CD4-positive, alpha-beta T cell treated with Interleukin-12 subunit alpha and Interleukin-12 subunit beta, for 1 hour (primary cell): ENCODE measurements at regions not wholly inside any gene's neighbourhood (a gene's known extent, or its start where the extent isn't known, plus 50 kb on each side); places are given as distances from the start of the nearest gene placed in this dataset.

Experiments
- DNase-seq: peaks from one replicate; pipeline ENCODE4 v3.0.0-alpha.2; 2020

- DNase-seq = peak; percentile 22
These were observed 365.7 kb upstream of the CADM1 start for GRCh38 chr11:115869780-115870431.

DNA sequence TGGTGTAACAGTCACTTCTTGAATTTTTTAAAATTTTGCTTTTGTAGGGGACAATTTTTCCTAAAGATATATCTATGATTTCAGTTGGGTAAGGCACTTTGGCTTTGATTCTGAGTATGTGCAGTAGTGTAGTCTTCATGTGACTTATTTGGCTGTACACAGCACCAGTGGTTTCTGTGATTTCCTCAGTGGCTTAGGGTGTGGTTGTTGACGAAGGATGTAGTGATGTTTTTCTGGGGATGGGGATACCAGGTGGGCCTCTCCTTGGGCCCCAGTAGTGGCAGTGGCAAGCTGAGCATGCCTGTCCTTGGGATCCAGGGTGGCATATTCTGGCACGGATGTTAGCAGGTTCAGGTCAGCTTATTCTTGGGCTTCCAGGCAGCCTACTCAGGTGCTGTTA, 364.9 kb upstream of the CADM1 start:
- DNase-seq = no peak

DNA sequence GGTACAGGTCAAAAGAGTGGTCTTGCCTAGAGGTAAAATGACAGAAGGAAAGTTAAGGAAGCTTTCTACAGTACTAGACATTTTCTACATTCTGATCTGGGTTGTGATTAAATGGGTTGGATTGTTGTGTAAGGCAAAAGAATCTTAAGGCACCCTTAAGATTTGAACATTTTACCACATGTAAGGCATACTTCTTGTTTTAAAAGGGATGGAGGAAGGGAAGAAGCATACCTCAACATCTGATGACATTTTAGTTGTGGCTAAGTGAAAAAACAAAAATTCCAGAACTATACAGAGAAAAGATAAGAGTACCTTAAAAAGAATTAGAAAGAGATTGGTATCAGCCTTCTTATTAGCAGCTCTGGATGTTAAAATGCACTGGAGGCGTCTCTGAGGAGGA, 356.0 kb upstream of the CADM1 start:
- DNase-seq = no peak

DNA sequence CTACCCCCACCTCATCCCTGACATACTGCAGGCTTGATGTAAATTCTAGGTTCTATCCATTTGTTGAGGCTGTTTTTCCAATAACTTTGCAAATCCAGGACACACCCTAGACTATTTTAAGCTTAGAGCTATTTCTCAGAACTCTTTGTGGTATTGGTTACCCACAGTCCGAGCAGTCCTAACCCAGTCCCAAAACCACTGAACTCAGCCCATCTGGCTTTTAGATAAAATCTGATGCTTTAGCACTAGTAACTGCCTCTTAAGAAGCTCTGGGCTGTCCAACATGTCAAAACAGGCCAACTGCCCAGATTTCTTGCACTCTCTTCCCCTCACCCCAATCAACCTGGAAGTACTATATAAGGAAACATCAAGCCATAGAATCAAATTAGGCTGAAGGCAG, 344.4 kb upstream of the CADM1 start:
- DNase-seq = no peak

DNA sequence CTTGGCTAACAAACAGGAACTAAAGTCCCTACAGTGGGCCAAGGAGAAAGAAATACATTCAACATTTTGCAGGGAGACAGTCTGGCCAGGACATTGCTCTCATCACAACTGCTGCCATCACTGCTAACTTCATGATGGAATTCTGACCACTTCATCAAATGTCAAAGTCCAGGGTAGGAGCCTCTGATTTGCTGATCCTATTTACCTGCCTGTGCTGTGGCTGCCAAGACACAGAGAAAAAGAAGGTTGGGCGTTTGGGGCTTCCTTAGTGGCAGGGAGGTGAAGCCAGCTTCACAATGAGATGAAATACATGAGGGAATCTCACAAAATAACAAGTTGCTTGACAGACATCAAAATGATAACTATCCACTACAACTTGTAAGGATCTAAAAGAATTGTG, 343.9 kb upstream of the CADM1 start:
- DNase-seq = no peak

DNA sequence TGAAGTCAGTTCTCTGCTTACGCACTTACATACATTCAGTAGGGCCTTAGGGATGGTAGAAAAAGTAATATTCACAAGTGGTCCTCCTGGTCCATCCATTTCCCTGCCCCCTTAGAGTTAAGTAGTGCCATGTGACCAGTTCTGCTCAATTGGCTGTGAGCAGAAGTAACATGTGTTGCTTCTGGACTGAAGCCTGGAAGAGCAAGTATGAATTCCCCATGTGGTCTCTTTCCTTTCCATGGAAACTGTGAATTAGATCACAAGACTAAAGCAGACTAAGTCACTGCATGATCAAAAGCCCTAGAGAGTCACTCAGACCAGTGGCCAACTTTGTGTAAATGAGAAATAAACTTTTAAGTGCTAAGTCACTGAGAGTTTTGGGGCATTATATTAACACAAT, 341.7 kb upstream of the CADM1 start:
- no peak for DNase-seq

DNA sequence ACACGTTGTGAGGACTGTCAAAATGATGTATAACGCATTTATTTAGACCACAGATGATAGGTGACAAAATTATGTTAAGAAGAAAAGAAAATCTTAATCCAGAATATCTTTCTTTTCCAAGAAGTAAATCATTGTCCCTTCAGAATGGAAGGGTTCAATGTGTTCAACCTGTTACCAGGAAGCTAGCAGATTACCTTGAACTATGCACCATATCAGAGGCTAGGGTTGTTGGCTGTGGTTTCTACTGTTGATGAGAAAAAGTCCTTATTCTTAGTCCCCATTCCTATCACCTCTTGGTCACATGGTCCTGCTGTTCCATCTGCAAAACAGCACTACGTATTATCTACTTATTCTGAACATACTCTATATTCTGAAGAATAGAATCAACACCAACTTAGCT, 339.5 kb upstream of the CADM1 start:
- no peak for DNase-seq

GRCh38 chr11:115843111-115843510, 338.9 kb upstream of the CADM1 start:
- DNase-seq = no peak

- no peak for DNase-seq
These were observed 315.8 kb upstream of the CADM1 start for GRCh38 chr11:115820026-115820425.

DNA sequence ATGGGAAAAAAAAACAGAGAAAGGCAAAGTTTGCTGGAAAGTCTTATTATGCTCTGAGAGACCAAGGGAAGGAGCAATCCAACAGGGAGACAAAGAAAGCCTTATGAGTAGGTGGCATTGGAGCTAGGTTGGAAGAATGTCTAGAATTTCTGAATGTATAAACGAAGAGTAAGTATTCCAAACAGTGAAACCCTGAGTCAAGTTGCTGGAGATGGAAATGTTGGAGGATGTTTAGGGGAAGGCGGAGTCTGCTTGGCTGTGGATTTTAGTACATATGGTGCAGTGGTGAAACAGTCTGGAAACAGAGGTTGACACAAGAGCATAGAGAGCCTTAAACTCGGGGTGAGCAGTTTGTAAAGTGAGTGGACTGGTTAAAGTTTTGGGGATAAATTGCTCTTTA, 314.8 kb upstream of the CADM1 start:
- DNase-seq = no peak

- no peak for DNase-seq
These were observed 313.7 kb upstream of the CADM1 start for GRCh38 chr11:115817844-115818468.

DNA sequence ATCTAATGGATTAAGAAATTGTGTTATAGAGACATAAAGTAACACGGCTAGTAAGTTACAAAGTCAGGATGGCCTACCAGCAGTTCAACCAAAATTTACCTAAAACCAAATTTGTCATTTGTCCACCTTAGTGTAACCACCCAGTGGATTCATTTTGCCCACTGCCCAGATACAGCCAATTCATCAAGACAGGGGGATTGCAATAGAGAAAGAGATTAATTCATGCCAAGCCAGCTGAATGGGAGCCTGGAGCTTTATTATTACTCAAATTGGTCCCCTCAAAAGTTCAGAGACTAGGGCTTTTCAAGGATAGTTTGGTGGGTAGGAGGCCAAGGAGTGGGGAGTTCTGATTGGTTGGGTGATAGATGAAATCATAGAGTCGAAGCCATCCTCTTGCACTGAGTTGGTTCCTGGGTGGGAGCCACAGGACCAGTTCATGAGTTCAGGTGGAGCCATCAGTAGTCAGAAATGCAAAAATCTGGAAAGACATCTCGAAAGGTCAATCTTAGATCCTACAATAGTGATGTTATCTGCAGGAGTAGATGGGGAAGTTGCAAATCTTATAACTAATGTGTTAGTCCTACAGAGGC, 304.2 kb upstream of the CADM1 start:
- no peak for DNase-seq

DNA sequence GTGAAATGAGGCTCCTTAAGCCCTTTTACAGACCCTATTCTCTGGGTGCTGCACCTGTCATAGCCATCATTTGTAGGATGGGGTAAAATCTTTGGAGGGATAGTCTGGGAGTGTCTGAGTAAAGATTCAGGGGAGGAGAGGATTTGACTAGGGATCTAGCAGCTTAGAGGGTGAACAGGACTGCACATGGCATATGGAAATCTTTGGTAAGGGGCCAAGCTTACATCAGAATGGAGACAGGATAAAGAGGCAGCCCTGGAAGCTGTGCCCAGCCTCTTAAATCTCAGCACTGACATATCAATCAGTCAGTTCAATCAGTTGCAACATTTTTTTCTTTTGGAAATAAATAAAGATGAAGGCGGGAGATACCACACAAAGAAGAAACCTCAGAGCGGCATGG, 301.8 kb upstream of the CADM1 start:
- no peak for DNase-seq

GRCh38 chr11:115803073-115803740, 299.0 kb upstream of the CADM1 start:
- DNase-seq = no peak

- DNase-seq = no peak
These were observed 298.4 kb upstream of the CADM1 start for GRCh38 chr11:115802641-115803040.

- DNase-seq = no peak
These were observed 288.7 kb upstream of the CADM1 start for GRCh38 chr11:115792903-115793302.

- DNase-seq = no peak
These were observed 283.1 kb upstream of the CADM1 start for GRCh38 chr11:115787302-115787701.

GRCh38 chr11:115784796-115785521, 280.7 kb upstream of the CADM1 start:
- no peak for DNase-seq

- no peak for DNase-seq
These were observed 276.6 kb upstream of the CADM1 start for GRCh38 chr11:115780646-115781362.

- DNase-seq = no peak
These were observed 274.9 kb upstream of the CADM1 start for GRCh38 chr11:115778928-115779650.

GRCh38 chr11:115776916-115777315, 272.7 kb upstream of the CADM1 start:
- no peak for DNase-seq

- no peak for DNase-seq
These were observed 271.6 kb upstream of the CADM1 start for GRCh38 chr11:115775846-115776245.
